ENCODE measurements at regions not wholly inside any gene's neighbourhood (a gene's known extent, or its start where the extent isn't known, plus 50 kb on each side); places are given as distances from the start of the nearest gene placed in this dataset.
"Not testable (repeated sequence)": the region's sequence is repeated elsewhere in the genome, so short reads cannot be mapped to it uniquely, and the experiment has no call there.

GRCh38 chr6:94557207-94557606, 1020.1 kb upstream of the MANEA start:
- DNase-seq (ENCODE audit: low spot score); FAIRE-seq: not testable (repeated sequence)

- no peak for FAIRE-seq
- DNase-seq (ENCODE audit: low spot score) = no peak
These were observed 1029.1 kb upstream of the MANEA start for GRCh38 chr6:94548201-94548600.

- DNase-seq (ENCODE audit: low spot score) = no peak
- no peak for FAIRE-seq
These were observed 1041.5 kb upstream of the MANEA start for GRCh38 chr6:94535798-94536197.

GRCh38 chr6:94511502-94512088, 1065.7 kb upstream of the MANEA start:
- DNase-seq (ENCODE audit: low spot score) (no peak), FAIRE-seq (no peak)

GRCh38 chr6:94510877-94511276, 1066.5 kb upstream of the MANEA start:
- FAIRE-seq (no peak), DNase-seq (ENCODE audit: low spot score) (no peak)

DNA sequence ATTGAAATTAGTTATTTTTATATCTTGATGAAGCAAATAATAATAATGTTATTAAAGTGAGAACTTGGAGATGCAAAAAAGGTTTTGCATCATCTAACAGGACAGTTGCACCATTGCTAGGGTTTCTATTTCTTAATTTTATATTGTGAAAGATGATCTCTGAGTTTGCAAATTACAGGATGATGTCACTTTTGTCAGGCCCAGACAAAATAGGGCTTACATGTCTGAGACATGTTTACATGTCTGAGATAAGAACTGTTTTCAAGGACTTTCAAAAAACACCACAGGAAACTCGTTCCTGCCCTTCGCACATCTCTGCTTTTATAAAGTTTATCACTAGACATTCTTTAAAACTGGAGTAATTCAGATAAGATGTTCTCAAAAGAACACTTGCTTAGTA, 1075.8 kb upstream of the MANEA start:
- DNase-seq (ENCODE audit: low spot score) = no peak
- FAIRE-seq = no peak

- no peak for FAIRE-seq
- DNase-seq (ENCODE audit: low spot score) = no peak
These were observed 1078.7 kb upstream of the EPHA7 start for GRCh38 chr6:94498099-94498498.

GRCh38 chr6:94494500-94494899, 1075.1 kb upstream of the EPHA7 start:
- FAIRE-seq (no peak), DNase-seq (ENCODE audit: low spot score) (no peak)

DNA sequence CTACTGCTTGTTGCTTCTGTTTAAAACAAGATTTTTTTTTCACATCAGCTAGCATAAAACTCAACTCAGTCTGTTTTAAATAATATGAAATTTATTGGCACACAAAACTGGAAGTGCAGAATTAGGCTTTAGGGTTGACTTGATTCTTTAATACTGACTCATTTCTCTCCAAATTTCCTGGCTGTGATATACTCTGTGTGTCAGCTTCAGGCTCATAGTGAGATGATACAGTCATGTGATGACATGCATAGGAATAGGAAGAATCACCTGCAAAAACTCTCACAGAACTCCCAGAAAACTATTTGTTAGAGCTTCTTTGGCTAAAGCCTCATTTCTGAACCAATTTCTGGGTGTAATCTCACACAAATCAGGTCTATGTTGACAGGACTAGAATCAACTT, 1068.0 kb upstream of the EPHA7 start:
- FAIRE-seq (no peak), DNase-seq (ENCODE audit: low spot score) (no peak)

DNA sequence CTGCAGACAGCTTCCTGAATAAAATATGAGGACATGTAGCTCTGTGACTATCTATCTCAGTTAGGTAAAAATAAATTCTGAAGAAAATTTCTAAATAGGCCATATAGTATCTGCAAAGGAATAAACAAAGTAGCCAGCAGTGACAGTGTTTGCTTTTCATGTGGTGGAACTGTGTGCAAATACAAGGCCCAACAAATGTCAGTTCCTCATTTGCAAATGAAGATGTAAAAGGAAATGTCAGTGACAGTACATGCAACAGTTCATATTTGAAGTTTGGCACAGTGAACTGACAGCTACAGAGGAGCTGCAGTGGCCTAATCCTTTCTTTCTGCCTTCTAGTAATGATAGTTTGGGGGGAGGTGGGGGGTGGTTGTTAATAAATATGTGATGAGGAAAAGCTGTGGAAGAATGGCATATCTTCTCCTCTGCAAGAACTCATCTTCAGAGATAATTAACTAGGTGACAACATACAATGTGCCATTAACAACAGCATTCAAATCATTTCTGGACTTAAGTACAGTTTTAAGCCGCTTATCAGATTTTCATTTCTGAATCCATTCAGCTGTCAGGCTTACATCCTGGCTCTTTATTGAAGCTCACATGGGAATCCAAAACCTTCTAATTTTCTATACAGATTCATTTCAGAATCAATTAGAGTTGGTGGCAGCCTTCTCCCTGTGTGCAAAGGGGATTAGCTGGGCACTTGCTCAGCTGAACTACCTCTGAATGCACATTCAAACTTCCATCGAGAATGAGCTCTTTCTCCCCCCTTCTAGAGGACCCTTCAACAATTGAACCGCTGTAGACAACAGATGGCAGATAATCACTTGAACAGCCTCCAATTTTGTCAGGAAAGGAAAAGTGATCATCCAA, 1059.0 kb upstream of the EPHA7 start:
- no peak for DNase-seq (ENCODE audit: low spot score)
- no peak for FAIRE-seq

GRCh38 chr6:94468830-94469229, 1049.5 kb upstream of the EPHA7 start:
- FAIRE-seq (no peak), DNase-seq (ENCODE audit: low spot score) (no peak)

DNA sequence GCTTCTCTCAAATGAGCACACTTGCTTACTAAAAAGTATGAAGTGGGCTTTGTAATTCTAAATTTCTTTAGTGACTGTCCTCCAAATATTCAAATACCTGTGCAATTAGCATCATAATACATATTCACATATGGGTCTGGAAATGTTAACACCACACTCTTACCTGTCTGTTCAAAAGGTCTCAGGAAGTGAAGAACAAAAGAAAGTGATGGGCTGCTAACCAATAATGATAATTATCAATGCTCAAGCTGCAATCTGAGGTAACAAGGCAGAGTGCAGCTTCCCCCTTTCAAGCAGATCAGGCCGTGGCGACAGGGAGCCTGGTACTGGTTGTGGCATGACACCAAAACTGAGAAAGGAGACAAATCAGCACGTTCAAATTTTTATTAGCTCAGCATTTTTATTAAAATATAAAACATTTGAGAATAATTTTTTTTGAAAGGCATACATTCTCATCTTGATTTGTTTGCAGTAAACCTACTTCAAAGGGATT, 1044.7 kb upstream of the EPHA7 start:
- FAIRE-seq (no peak), DNase-seq (ENCODE audit: low spot score) (no peak)

DNA sequence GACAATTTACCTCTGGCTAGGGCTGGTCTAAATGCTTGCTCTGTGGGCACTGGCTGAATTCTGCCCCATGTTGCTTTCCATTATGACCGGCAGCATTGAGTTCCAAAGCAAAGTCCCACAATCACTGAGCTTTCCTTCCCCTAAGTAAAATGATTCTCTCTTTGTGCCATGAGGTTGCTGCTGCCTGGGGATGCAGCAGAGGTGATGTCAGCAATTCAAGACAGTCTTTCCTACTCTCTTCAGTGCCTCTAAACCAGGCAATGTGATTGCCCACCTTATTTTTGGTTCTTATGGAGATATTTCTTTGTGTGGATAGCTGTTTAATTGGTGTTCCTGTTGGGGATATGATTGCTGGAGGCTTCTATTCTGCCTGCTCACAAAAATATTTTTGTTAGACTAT, 1043.9 kb upstream of the EPHA7 start:
- DNase-seq (ENCODE audit: low spot score) (no peak), FAIRE-seq (no peak)

DNA sequence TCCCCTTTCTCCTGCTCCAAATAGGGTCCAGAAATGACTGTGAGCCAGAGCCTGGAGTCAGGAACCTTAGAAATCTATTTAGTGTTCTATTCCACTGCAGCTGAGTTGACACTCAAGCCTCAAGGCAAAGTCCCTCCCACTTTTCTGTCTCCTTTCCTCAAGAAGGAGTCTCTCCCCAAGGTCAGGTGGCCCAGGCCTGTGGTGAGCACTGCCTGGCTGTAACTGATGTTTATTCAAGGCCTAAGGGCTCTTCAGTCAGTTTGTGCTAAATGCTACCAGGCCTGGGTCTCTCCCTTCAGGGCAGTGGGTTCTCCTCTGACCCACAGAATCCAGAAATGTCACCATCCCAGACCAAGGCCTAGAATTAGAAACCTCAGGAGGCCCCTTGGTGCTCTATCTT, 1042.9 kb upstream of the EPHA7 start:
- no peak for FAIRE-seq

DNA sequence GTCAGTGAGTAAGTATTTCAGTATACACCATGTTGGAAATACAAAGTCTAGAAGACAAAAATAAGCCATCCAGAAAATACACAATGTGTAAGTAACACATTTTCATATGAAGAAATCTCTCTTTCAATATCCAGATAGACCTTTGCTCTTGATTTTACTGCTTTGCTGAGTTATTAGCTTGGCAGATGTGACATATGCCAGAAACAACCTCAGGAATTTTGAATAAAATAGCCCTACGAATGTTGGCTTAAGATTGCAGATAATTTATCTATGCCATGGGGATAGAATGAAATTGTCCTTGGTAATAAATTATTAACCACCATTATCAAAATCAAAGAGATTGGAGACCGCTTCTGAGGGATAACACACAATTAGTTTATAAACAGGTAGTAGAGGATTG, 1036.9 kb upstream of the EPHA7 start:
- DNase-seq (ENCODE audit: low spot score) = no peak
- FAIRE-seq = no peak

More for the DNA sequence above, 1042.9 kb upstream of the EPHA7 start:
- no peak for DNase-seq (ENCODE audit: low spot score)

DNA sequence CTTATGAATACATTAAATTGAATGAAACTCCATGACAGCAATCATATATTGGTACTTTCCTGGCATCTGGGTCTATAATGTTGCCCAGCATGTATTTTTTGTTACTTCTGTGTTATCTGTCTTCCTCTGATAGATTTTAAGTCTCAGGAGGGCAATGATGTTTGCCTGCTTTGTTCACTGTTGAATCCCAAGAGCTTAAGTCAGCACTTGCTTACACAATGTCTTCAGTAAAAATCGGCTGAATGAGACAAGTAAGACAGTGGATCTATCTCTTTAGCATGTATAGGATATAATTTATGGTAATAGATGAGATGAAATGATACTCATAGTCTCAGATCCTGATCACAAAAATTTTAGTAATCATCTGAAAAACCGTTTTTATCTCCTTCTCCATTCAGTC, 1034.9 kb upstream of the EPHA7 start:
- DNase-seq (ENCODE audit: low spot score) = no peak

DNA sequence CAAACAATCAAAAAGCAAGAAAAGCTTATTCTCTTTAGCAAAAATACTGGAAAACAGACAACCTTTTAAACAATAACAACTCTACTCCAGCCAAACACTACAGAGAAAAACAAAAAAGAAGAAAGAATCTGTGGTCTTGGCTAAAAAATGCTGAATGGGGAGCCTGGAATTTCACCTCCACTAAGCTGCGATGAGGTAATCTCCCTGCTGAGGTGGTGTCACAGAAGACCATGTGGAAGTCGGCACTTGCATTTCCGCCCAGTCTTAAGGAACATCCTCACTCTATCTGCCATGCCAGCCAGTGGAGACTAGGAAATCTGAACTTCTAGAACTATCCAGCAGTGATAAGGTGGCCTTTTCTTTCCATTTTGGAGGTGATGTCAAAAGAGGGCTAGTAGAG, 1026.8 kb upstream of the EPHA7 start:
- no peak for DNase-seq (ENCODE audit: low spot score)
- FAIRE-seq = no peak

More for the DNA sequence above, 1034.9 kb upstream of the EPHA7 start:
- FAIRE-seq = no peak

DNA sequence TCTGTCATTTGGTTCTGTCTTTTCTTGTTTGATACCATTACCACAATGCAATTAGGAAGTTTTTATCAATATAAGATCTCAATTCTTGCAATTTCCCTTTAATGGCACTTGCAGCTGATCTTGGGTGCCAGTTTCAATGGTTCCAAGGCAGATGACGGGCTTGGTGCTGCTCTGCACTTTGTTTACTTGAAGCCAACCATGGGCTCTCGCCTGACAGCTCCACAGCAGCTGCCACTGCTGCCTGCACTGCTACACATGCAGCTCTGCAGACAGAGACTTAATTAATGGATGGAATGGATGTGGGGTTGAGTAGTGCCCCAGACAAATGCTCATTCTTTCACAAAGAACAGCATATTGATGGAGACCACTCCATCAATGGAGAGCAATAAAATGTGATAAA, 1024.3 kb upstream of the EPHA7 start:
- FAIRE-seq (no peak), DNase-seq (ENCODE audit: low spot score) (no peak)

- no peak for FAIRE-seq
- DNase-seq (ENCODE audit: low spot score) = no peak
These were observed 1005.3 kb upstream of the EPHA7 start for GRCh38 chr6:94424692-94425091.

DNA sequence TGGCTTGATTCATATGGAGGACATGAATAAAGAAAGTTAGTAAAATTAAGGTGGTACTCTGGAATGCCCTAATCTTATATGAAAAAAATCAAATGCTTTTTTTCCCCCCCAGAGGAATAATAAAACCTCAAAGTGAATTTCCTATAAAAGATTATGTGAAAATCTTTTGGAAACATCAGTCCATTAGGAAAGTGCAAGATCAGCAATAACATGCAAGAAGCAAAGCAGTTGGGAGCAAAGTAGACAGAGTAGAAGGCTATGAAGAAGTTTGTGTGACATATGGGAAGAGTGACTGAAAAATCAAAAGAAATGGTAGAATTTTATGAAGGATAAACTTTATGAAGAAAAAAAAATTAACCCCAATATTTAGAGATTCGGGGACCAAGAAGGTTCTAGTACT, 998.0 kb upstream of the EPHA7 start:
- no peak for FAIRE-seq
- DNase-seq (ENCODE audit: low spot score) = no peak

- FAIRE-seq (no peak), DNase-seq (ENCODE audit: low spot score) (no peak)
These were observed 994.7 kb upstream of the EPHA7 start for GRCh38 chr6:94414041-94414440.

GRCh38 chr6:94401311-94401710, 982.0 kb upstream of the EPHA7 start:
- DNase-seq (ENCODE audit: low spot score) = no peak
- no peak for FAIRE-seq

GRCh38 chr6:94394822-94395221, 975.5 kb upstream of the EPHA7 start:
- DNase-seq (ENCODE audit: low spot score) (no peak), FAIRE-seq (no peak)
